HuH-7 (cell line): ENCODE measurements at regions not wholly inside any gene's neighbourhood (a gene's known extent, or its start where the extent isn't known, plus 50 kb on each side); places are given as distances from the start of the nearest gene placed in this dataset.

ENCODE experiments used
- DNase-seq: peaks from one replicate; pipeline ENCODE4 v3.0.0; 2011; ENCODE audit warnings: low spot score

DNA sequence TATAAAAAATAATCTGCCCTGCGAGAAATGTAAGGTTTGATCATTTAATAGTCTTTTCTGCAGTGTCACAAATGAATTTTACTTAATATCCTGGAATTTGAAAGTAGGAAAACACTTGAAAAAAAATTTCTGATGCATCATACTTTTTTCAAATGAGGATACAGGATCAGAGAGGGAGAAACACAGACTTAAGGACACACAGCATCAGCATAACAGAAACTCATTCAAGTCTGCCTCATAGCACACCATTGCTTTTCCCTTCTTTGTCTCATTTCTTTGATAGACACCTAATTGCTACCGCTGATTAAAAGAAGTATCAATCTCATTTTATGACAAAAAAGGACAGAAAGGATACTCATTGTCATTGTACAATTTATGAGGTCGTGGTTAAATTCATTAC, 319.0 kb downstream of the TMEM114 start:
- no peak for DNase-seq

DNA sequence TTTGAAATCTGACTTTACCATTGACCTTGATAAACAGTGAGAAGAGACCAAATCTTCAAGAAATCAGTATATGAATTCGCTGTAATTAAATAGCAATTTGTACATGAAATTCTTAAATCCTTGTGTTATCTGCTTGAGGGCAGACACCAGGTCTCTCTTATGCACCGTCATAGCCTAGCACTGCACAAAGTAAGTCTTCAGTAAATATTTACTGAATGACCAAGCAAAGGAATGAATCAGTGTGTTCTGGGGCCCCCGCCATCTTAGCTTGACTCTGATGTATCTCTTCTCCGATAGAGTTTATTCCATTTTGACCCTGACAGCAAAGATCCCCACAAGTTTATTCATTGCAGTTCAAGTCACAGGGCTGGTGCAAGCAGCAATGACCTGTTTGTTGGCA, 328.0 kb downstream of the TMEM114 start:
- DNase-seq, result no peak

DNA sequence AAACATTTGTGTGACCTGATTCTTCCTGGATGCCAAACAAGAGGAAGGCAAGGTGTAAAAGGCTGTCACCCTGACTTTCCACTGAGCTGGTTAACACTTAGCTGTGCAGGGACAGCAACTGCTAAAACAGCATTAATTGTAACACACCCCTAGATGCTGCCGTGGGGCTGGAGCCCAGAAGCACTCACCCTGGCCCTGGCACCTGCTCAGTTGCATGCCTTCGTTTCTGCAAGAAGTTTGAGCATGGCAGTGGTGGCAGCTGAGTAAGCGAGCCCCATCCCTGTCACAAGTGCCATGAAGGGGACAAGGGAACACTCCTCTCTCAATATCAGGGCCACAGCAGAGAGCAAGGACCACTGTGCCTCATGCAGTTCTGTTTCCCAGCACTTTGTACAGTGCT, 330.2 kb downstream of the TMEM114 start:
- no peak for DNase-seq

DNA sequence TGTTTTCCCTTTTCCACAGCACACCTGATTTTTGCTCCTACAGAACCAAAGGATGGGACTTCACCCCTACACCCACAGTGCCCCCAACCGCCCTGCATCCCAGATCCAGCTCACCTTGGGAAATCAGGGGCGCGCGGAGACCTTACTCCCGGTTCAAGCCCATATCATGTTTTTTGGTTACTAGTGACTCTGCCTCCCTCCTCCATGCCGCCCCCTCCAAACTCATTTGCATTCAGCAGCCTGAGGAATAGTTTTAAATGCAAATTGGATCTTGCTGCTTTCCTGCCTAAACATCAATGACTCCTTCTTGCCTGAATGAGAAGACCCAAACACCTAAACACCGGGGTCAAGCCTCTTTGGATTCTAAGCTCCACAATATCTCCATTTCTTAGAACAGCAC, 331.8 kb downstream of the TMEM114 start:
- DNase-seq, result no peak

DNA sequence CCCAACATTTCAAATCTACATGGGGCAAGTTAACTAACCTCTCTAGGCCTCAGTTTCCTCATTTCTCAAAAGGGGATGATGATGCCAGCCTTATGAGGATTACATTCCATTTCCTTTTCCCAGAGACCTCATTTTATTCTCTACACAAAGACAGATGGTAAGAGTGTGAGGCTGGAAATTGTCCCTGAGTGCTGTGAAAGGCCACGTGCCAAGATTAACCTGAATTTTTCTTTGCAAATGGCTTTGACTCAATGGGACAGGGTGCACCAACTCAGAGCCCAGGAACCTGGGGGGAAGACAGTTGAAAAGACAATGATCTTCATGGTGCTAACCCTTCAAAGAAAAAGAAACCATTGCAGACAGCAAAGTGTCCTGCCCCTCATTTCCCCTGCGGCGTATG, 332.8 kb downstream of the TMEM114 start:
- no peak for DNase-seq

DNA sequence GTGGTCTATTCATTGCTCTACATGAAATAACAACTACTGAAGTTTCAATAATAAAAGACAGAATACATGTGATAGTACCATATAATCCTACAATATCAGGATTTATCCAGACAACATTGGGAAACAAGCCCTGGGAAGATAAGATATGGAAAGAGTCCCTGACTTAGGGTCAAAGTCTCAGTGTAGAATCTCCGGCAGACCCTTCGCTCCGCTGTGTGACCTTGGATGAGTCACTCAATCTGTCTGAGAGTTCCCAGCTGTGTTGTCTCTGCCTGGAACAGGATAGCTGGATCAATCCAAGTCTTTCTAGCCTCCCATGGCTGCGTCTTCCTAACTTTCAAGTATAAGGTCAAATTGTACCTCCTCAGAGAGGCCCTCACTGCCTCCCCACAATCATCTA, 335.9 kb downstream of the TMEM114 start:
- no peak for DNase-seq

DNA sequence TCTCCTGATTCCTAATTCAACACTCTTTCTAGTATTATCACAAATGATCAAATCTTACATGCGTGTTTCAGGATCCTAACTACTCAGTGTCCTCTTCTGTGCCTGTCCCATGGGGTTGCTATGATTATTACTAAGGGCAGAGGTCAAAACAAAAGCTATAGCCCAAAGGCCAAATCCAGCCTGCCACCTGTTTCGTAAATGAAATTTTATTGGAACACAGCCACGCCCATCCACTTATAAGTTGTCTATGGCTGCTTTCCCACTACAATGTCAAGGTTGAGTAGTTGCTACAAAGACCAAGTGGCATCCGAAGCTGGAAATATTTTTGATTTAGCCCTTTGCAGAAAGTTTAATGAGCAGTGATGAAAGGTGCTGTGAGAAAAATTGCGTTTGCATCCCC, 336.6 kb downstream of the TMEM114 start:
- DNase-seq, result no peak

DNA sequence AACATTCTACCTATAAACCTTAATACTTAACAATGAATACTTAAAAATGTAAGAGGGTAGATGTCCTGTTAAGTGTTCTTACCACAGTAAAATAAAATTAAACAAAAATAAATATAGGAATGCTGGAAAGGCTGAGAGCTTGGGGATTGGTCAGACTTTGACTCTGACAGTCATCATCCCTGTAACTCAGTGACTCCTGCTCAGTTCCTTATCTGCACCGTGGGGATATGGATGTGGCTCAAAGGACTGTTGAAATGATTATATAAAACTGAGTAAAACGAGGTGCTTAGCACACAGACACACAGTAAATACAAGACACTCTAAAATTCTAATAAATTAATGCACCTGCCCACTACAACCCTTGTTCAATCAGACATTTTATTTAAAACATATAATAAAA, 338.6 kb downstream of the TMEM114 start:
- DNase-seq, result no peak

DNA sequence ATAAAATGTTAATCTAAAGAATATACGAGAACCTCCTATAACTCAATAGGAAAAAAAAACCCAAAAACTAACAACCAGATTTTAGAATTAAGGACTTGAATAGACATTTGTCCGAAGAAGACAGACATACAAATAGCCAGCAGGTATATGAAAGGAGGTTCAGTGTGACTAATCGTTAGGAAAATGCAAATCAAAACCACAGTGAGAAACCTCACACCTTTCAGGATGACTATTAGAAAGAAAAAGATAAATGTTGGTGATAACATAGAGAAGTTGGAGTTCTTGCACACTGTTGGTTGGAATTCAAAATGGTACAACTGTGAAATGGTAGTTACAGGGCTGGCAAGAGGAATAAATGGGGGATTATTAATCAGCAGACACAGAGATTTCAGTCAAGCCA, 339.0 kb downstream of the TMEM114 start:
- DNase-seq, result no peak

DNA sequence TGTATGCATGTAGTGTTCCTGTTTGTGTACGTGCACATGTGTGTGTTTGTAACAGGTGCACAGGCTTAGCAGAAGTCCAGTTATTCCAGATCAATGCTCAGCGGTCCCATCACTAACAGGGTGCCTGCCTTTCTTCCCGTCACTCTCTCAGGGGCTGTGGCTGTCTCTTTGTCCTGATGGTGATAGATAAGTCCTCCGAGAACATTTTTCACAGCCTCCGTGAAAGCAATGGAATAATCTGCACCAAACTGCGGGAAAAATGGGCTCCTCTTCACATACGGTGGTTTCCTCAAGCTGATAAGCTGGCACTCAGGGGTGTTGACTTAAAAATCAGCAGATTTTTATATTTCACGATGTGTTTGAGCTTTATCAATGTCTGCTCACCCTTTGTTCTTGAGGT, 342.3 kb downstream of the TMEM114 start:
- no peak for DNase-seq

DNA sequence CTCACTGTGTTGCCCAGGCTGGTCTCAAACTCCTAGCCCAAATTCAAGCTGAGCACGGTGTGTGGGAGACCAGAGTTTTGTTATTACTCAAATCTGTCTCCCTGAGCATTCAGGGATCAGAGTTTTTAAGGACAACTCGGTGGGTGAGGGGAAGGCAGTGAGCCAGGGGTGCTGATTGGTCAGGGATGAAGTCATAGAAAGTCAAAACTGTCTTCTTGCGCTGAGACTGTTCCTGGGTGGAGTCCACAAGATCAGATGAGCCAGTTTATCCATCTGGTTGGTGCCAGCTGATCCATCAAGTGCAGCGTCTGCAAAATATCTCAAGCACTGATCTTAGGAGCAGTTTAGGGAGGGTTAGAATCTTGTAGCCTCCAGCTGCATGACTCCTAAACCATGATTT, 346.3 kb downstream of the TMEM114 start:
- DNase-seq, result no peak

DNA sequence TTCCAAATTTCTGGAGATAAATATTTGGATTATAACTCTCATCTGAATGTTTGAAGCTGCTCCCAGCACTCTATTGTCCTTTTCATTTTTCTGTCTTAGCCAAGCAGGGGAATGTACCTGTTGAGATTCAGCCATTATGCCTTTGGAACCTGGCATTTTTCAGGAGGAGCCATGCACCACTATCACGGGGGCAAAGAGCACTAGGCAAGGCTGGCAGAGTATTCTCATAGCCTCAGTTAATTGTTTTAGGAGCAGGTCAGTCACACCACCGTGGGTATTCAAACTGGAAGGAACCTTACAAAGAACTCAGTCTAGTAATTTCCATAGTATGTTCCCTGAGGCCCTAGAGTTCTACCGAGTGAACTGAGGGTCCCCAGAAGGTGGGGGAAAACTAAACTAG, 348.9 kb downstream of the TMEM114 start:
- DNase-seq, result no peak

DNA sequence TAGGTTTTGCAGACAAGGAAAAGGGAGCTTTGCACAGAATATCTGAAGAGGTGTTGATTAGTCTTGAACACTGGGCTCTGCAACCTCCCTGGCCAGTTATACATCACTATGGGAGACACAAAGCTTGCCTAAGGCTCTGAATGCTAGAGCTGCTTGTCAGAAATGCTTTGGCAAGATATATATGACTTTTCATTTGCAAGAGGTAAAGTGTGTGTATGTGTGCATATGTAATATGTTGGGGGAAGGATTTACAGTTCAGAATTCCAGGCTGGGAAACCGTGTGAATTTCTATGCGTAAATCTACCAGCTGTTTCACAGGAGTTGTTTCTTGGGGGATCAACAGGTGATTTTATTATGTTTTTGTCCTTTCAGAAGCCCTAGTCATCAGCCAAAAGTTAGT, 350.9 kb downstream of the TMEM114 start:
- DNase-seq, result no peak

DNA sequence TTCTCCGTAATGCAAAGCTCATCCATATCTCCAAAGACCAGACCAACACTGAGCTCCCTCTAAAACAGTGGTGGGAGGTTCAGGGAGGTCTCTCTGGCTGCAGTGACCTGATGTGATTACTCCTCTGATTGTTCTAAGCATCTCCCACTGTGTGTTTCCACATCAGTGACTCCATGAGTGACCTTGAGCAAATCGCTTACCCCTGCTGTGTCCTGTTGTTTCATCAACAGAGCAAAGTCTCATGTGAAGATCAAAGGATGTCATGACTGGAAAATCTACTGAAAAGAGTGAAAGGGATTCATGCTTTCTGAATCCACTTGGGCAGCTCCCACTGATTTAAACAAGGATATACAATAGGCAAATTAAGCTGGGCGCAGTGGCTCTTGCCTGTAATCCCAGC, 352.9 kb downstream of the TMEM114 start:
- DNase-seq, result no peak

DNA sequence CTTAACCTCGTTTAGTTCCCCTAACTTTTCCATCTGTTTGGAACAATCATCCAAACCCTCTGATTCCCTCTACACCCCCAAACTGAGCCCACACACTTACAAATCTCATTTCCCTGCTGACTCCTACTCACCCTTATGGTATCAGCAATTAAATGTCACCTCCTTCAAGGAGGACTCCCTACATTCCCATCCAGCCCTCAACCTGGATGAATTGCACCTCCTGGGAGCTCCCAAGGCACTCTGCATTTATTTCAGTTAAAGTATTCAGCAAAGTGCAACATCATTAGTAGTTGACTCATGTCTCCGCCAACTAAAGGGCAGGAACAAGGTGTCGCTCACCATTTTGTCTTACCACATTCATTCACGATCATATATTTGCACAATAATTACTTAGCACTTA, 353.5 kb downstream of the TMEM114 start:
- DNase-seq, result no peak

DNA sequence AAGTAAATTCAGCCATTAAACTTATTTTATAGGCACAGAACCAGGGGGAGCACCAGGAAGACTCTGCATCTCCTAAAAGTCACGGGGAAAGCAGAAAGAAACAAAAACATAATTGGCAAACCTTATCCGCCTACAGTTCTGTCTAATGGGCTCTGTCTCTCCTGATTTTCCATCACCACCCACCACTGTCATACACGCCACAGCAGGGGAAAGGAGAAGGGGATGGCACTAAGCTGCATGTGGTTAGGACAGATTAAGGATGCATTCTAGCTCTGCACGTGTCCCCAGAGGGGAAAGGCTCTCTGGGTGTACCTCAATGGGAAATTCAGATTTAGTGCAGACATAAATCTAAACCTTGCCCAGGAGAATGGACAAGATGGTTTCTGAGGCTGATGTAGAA, 359.8 kb downstream of the TMEM114 start:
- DNase-seq, result no peak

DNA sequence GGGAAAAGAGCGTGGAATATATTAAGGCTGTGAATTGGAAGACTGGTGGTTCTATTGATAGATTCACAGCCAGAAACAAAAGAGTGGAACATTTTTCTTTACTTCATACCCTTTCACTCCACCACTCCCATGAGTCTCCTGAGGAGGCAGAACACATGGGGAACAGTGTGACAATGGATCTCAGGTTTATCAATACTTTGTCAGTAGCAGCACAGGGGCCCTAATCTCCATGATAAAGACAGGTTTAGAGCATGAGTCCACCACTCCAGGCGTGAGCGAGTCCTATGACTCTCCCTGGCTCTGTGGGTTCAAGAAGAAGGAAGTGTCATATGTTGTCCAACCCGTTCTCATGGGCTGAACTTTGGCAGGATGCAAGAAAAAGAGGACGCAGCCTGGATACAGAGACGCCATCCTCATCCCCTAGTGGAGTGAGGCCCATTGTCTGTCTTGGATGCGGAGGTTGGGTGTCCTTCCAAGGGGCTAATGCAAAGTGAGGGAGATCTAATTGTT, 361.2 kb downstream of the TMEM114 start:
- no peak for DNase-seq

DNA sequence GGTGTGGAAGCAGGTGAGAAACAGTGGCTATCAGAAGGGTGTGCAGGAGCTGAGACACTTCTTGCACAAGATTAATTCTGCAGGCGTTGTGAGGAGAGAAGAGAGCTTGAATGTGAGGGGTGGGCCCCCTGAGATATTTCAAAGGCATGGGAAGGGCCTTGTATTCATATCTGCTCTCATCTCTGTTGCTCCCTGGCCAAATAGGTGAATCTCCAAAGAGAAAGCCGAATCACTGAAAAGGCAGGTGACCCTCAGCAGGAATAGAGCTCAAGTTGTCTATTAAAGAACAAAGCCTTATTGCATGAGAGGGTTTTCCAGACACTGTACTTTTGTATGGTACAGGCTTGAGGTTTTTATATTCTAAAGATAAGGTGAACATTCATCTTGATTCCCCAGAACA, 373.1 kb downstream of the TMEM114 start:
- no peak for DNase-seq

DNA sequence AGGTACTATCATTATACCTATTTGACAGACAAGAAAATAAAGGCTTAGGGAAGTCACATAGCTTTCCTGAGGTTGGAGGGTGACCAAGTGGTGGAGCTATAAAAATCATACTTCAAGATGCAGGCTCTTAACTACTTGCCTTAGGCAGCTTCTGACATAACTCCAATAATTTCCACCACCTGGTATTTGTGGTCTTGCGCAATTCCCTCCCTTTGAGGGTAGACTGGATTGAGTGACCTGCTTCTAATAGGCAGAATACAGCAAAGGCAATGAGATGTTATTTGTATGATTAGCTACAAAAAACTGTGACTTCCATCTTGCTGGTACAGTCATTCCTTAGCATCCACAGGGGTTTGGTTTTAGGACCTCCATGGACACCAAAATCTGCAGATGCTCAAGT, 385.5 kb downstream of the TMEM114 start:
- no peak for DNase-seq

DNA sequence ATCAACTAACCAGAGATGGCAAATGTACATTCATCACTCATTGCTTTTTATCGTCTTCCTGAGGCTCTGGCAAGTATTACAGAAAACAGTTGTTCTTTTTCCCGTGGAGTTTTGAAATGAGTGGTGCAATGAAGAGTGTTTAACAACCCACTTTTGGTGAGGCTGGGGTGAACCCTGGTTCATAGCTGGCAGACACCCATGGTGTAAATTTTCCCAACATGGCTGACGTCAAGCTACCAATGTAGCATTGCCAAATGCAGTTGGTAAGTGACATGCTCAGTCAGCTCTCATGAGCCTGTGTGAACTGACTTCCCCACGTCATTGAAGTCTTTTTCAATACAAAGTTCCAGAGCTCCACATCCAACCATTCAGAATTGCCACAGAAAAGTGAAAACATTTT, 386.2 kb downstream of the TMEM114 start:
- DNase-seq, result no peak

DNA sequence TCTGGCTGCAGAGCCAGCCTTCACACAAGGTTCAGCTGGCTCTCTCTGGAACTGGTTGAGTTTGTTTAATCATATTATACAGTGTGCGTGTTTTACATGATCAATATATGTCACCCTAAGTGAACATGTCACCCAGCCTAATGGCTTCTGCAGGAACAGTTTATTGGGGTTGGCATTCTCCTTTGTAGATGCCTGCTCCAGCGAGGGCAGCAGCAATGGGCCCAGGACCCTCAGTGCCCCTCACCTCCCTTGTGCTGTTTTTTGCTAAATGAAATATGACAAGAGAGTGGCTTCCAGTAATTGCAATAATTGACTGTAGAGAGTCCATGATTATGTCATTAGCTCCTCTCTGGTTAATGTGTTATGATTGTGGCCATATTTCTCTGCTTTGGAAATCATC, 387.2 kb downstream of the TMEM114 start:
- no peak for DNase-seq

DNA sequence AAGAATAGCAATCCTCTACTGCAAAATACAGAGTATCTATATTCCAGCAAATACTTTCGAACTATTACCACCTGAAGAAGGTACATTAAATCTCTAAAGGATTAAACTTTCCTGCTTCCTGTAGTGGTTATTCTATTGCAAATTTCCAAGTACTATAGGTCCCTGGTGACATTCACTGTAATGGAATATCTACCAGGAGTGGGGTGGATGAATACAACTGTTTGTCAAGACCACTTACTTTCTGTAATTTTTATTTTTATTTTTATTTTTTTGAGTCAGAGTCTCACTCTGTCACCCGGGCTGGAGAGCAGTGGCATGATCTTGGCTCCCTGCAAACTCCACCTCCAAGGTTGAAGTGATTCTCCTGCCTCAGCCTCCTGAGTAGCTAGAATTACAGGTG, 389.5 kb downstream of the TMEM114 start:
- no peak for DNase-seq

DNA sequence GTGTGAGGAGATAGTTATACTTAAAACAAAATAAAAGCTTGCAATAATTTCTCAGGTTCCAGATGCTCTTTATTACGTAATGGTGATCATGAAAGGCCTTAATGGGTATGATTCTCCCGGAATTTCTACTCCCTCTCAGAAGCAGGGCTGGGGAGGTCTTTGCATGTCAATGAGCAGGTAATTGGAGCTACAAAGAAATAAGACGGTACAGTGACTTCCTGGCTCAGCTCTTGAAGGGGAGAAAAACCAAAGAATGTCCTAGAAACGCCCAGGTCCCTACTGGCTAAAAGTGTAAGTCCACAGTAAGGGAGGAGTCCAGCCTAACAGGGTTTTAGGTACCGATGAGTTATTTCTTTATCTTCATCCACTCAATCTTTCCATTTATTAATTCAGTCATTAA, 390.9 kb downstream of the TMEM114 start:
- DNase-seq, result no peak

DNA sequence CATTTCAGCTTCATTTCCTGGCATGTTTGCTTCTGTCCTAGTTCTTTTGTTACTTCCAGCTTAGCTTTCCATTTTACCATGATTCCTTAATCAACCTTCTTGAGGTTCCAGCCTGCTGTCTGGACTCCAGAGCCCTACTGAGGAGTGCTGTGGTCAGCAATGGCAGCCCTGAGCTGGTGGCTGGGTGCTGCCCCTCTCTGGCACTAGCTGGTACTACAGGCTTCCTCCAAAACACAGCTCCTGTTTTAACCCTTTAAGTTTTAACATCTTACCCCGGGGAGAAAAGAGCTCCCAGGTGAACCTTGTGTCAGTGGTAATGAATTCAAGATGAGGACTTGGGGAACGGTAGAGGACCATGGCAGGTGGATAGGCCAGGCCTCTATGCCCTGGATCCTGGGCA, 395.5 kb downstream of the TMEM114 start:
- peak; percentile 8 for DNase-seq

DNA sequence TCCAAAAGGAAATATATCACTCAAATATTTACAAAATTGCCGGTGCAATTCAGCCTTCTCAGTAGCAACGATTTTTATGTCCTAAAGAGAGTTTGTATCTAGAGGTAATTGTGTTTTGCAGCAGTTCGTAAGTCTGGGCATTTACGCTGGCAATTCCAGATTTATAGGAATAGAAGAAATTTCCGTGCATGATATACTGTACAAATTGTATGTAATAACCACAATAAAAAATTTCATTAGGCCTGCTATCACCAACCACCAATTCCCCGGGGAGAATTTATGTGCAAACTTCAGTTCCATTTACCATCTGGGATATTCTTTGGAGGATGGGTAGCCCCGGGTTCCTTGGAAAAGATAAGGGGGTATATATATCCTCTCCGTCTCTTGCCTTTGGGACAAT, 401.5 kb downstream of the TMEM114 start:
- no peak for DNase-seq
